SKM-1 (cell line): ENCODE measurements at regions not wholly inside any gene's neighbourhood (a gene's known extent, or its start where the extent isn't known, plus 50 kb on each side); places are given as distances from the start of the nearest gene placed in this dataset.

Experiments used
- DNase-seq: peaks from one replicate; lab custom pipeline; 2025; ENCODE audit not compliant: unreplicated experiment; lab: John Stamatoyannopoulos, UW

- DNase-seq, result no peak
Observed at GRCh38 chr11:104658177-104658576, 240.1 kb downstream of the CASP12 start.

- DNase-seq, result no peak
Observed at GRCh38 chr11:104657083-104657482, 241.2 kb downstream of the CASP12 start.

GRCh38 chr11:104655066-104655465, 243.2 kb downstream of the CASP12 start:
- no peak for DNase-seq

- DNase-seq, result no peak
Observed at GRCh38 chr11:104654181-104654813, 244.0 kb downstream of the CASP12 start.

GRCh38 chr11:104653407-104653806, 244.9 kb downstream of the CASP12 start:
- no peak for DNase-seq

GRCh38 chr11:104652996-104653395, 245.3 kb downstream of the CASP12 start:
- DNase-seq, result no peak

GRCh38 chr11:104650234-104650633, 248.0 kb downstream of the CASP12 start:
- DNase-seq, result no peak

- no peak for DNase-seq
Observed at GRCh38 chr11:104649002-104649401, 249.3 kb downstream of the CASP12 start.

GRCh38 chr11:104645261-104646222, 252.7 kb downstream of the CASP12 start:
- DNase-seq, result no peak

GRCh38 chr11:104637662-104638170, 260.5 kb downstream of the CASP12 start:
- no peak for DNase-seq

- DNase-seq, result no peak
Observed at GRCh38 chr11:104633226-104633625, 265.0 kb downstream of the CASP12 start.

- no peak for DNase-seq
Observed at GRCh38 chr11:104630352-104630751, 267.9 kb downstream of the CASP12 start.

- no peak for DNase-seq
Observed at GRCh38 chr11:104625246-104625645, 273.0 kb downstream of the CASP12 start.

GRCh38 chr11:104624021-104624420, 274.2 kb downstream of the CASP12 start:
- DNase-seq, result no peak

GRCh38 chr11:104623518-104623917, 274.7 kb downstream of the CASP12 start:
- no peak for DNase-seq

GRCh38 chr11:104620991-104621390, 277.3 kb downstream of the CASP12 start:
- DNase-seq, result no peak

GRCh38 chr11:104619751-104620150, 278.5 kb downstream of the CASP12 start:
- no peak for DNase-seq

GRCh38 chr11:104618954-104619353, 279.3 kb downstream of the CASP12 start:
- DNase-seq, result no peak

- DNase-seq, result no peak
Observed at GRCh38 chr11:104614961-104615360, 283.3 kb downstream of the CASP12 start.

- no peak for DNase-seq
Observed at GRCh38 chr11:104614117-104614680, 284.1 kb downstream of the CASP12 start.

- no peak for DNase-seq
Observed at GRCh38 chr11:104610635-104611034, 287.6 kb downstream of the CASP12 start.
